ENCODE measurements at regions not wholly inside any gene's neighbourhood (a gene's known extent, or its start where the extent isn't known, plus 50 kb on each side); places are given as distances from the start of the nearest gene placed in this dataset.

- TF ChIP-seq, protein P1, sequence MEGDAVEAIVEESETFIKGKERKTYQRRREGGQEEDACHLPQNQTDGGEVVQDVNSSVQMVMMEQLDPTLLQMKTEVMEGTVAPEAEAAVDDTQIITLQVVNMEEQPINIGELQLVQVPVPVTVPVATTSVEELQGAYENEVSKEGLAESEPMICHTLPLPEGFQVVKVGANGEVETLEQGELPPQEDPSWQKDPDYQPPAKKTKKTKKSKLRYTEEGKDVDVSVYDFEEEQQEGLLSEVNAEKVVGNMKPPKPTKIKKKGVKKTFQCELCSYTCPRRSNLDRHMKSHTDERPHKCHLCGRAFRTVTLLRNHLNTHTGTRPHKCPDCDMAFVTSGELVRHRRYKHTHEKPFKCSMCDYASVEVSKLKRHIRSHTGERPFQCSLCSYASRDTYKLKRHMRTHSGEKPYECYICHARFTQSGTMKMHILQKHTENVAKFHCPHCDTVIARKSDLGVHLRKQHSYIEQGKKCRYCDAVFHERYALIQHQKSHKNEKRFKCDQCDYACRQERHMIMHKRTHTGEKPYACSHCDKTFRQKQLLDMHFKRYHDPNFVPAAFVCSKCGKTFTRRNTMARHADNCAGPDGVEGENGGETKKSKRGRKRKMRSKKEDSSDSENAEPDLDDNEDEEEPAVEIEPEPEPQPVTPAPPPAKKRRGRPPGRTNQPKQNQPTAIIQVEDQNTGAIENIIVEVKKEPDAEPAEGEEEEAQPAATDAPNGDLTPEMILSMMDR (IDR thresholded peaks at IDR 0.05) = no peak
- TF ChIP-seq SIN3A (IDR thresholded peaks at IDR 0.05; ENCODE audit: borderline replicate concordance, insufficient read depth, low read depth, low read length) = no peak
- TF ChIP-seq POLR2AphosphoS5 (IDR thresholded peaks at IDR 0.05; ENCODE audit: low read depth, low read length) = no peak
Measured at GRCh38 chr20:11200423-11200822, 526.6 kb upstream of the JAG1 start.

All from Panc1 (cell line).